Calu3 (cell line): ENCODE measurements at regions not wholly inside any gene's neighbourhood (a gene's known extent, or its start where the extent isn't known, plus 50 kb on each side); places are given as distances from the start of the nearest gene placed in this dataset.

Source experiments
- BruUV-seq: library from RNA; stranded (reverse); fragments of 400-500 nt; replicated peaks from 2 replicates; lab custom pipeline; 2021; lab: Mats Ljungman, UMichigan
- CTCF ChIA-PET: fragments of 300-600 bp; sonication (Branson Sonifier 250); formaldehyde crosslinking; loops from one replicate; lab custom pipeline; 2022; ENCODE audit warnings: antibody characterized with exemption; lab: Charles Lee
- DNase-seq: peaks from one replicate; pipeline ENCODE4 v3.0.0; 2022
- H3K27ac Mint-ChIP-seq: one replicate; pipeline ENCODE4 v1.8.0; 2022; ENCODE audit warnings: mixed read lengths; ENCODE audit not compliant: unreplicated experiment
- H3K27me3 Mint-ChIP-seq: one replicate; pipeline ENCODE4 v1.8.0; 2022; ENCODE audit warnings: mixed read lengths; ENCODE audit not compliant: unreplicated experiment
- H3K36me3 Mint-ChIP-seq: one replicate; pipeline ENCODE4 v1.8.0; 2022; ENCODE audit warnings: mild to moderate bottlenecking, moderate library complexity, mixed read lengths; ENCODE audit not compliant: insufficient read depth, unreplicated experiment
- H3K4me1 Mint-ChIP-seq: one replicate; pipeline ENCODE4 v1.8.0; 2022; ENCODE audit warnings: mild to moderate bottlenecking, low read depth, mixed read lengths; ENCODE audit not compliant: unreplicated experiment
- H3K4me3 Mint-ChIP-seq: one replicate; pipeline ENCODE4 v1.8.0; 2022; ENCODE audit warnings: mild to moderate bottlenecking, low read depth, moderate library complexity, mixed read lengths; ENCODE audit not compliant: unreplicated experiment
- H3K9me3 Mint-ChIP-seq: one replicate; pipeline ENCODE4 v1.8.0; 2022; ENCODE audit warnings: low read depth, mixed read lengths; ENCODE audit not compliant: unreplicated experiment
- intact Hi-C: fragments of 100-400 bp; cut with micrococcal nuclease; formaldehyde crosslinking; loops from one replicate; pipeline ENCODE4 v1.10.0; 2022; ENCODE audit not compliant: unreplicated experiment
- TF ChIP-seq, protein P1 (sequence below): fragments of 200-600 bp; IDR thresholded peaks from one replicate; pipeline ENCODE4 v1.8.0; 2022; ENCODE audit warnings: antibody characterized with exemption; ENCODE audit not compliant: unreplicated experiment

DNA sequence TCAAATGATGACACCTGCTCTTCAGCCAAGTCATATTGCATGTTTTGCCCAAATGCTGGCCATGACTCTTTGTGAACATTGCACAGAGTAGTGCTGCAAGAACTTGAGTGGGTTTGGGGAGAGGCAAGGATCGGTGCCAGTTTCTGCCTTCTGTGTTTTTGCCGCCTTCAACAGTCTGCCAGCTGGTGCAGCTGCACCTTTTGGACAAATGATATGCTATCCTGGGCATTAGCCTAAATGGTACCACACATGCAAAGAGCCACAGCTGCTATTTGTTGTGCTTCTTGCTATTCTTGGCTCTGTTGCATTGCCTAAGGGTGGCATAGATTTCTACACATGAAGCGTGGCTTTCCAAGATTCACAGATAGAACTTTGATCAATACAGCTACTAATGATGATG lies 189.0 kb upstream of the CCN2 start:
- intact Hi-C loops = no loop called here
- DNase-seq = no peak
- Mint-ChIP-seq H3K4me3 (no peak overlapping the region), H3K36me3 (no peaks in the 10 kb centered on the region), H3K27me3 (no peaks in the 10 kb centered on the region), H3K9me3 (no peaks in the 10 kb centered on the region), H3K27ac (no peak overlapping the region), H3K4me1 (no peaks in the 10 kb centered on the region)
- TF ChIP-seq, protein P1, sequence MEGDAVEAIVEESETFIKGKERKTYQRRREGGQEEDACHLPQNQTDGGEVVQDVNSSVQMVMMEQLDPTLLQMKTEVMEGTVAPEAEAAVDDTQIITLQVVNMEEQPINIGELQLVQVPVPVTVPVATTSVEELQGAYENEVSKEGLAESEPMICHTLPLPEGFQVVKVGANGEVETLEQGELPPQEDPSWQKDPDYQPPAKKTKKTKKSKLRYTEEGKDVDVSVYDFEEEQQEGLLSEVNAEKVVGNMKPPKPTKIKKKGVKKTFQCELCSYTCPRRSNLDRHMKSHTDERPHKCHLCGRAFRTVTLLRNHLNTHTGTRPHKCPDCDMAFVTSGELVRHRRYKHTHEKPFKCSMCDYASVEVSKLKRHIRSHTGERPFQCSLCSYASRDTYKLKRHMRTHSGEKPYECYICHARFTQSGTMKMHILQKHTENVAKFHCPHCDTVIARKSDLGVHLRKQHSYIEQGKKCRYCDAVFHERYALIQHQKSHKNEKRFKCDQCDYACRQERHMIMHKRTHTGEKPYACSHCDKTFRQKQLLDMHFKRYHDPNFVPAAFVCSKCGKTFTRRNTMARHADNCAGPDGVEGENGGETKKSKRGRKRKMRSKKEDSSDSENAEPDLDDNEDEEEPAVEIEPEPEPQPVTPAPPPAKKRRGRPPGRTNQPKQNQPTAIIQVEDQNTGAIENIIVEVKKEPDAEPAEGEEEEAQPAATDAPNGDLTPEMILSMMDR = no peak
- CTCF ChIA-PET = no interaction called here
- no TSS peak for BruUV-seq

DNA sequence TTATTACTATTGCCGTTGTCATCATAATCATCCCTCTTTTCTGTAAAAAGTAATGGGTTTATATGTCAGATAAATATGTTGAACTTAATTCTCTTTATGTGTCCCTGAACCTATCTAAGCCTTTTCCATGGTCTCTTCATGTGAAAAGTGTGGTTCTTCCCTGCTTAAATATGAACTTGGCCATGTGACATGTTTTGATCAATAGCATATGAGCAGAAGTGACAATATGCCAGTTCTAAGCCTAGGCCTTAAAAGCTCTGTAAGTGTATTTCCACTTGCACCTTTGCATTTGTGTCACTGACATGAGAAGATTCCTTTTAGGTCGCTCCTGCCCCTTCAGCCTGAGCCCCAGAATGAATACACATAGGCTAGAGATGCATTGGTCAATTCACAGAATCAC lies 188.4 kb upstream of the CCN2 start:
- intact Hi-C loops = no loop called here
- Mint-ChIP-seq H3K27me3 (no peaks in the 10 kb centered on the region), H3K27ac (no peak overlapping the region), H3K4me3 (no peak overlapping the region), H3K9me3 (no peaks in the 10 kb centered on the region), H3K36me3 (no peaks in the 10 kb centered on the region), H3K4me1 (no peaks in the 10 kb centered on the region)
- CTCF ChIA-PET = interaction anchor here (0.7 kb wide), 1 partner anchor 290 kb away, joined by 3 read pairs; no protein-coding TSS in a partner anchor
- BruUV-seq = no TSS peak
- TF ChIP-seq, protein P1 = no peak
- DNase-seq = no peak

DNA sequence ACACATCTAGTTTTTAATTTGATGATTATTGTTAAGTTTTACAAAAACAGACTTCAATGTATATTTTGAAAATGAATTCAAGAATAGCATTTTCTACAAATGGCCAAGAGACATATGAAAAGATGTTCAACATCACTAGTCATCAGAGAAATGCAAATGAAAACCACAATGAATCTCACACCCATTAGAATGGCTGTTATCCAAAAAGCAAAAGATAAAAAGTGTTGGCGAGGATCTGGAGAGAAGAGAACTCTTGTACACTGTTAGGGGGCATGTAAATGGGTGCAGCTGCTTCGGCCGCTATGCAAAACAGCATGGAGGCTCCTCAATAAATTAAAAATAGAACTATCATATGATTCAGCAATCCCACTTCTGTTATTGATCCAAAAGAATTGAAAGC lies 185.8 kb upstream of the CCN2 start:
- BruUV-seq = no TSS peak
- CTCF ChIA-PET = no interaction called here
- TF ChIP-seq, protein P1 = no peak
- Mint-ChIP-seq H3K9me3 (no peaks in the 10 kb centered on the region), H3K4me3 (no peak overlapping the region), H3K4me1 (peaks cover 5% of the 10 kb centered on the region), H3K27ac (no peak overlapping the region), H3K27me3 (no peaks in the 10 kb centered on the region), H3K36me3 (no peaks in the 10 kb centered on the region)
- DNase-seq = no peak
- intact Hi-C loops = no loop called here

DNA sequence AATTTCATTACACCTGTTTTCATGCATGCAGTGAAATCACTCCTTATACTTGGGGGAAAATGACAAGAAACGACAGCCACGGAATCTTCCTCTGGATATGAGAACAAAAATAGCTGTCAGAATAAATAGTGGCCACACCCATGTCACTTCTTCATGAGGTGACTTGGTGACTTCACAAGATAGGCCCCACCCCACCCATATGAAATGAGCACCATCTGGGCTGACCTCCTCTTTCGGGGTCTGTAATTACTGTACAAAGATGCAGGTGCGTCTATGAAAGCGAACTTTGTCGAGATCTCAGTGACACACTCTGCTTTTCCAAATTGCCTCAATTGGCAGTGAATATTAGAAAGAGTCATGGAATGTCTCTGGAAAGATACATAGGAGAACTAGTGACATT lies 184.2 kb upstream of the CCN2 start:
- CTCF ChIA-PET = no interaction called here
- Mint-ChIP-seq H3K9me3 (no peaks in the 10 kb centered on the region), H3K27me3 (no peaks in the 10 kb centered on the region), H3K27ac (no peak overlapping the region), H3K36me3 (no peaks in the 10 kb centered on the region), H3K4me1 (peaks cover 16% of the 10 kb centered on the region), H3K4me3 (no peak overlapping the region)
- no peak for DNase-seq
- intact Hi-C loops = no loop called here
- TF ChIP-seq, protein P1 = no peak
- BruUV-seq = no TSS peak
